ENCODE measurements at regions not wholly inside any gene's neighbourhood (a gene's known extent, or its start where the extent isn't known, plus 50 kb on each side); places are given as distances from the start of the nearest gene placed in this dataset.

- TF ChIP-seq, protein P1, sequence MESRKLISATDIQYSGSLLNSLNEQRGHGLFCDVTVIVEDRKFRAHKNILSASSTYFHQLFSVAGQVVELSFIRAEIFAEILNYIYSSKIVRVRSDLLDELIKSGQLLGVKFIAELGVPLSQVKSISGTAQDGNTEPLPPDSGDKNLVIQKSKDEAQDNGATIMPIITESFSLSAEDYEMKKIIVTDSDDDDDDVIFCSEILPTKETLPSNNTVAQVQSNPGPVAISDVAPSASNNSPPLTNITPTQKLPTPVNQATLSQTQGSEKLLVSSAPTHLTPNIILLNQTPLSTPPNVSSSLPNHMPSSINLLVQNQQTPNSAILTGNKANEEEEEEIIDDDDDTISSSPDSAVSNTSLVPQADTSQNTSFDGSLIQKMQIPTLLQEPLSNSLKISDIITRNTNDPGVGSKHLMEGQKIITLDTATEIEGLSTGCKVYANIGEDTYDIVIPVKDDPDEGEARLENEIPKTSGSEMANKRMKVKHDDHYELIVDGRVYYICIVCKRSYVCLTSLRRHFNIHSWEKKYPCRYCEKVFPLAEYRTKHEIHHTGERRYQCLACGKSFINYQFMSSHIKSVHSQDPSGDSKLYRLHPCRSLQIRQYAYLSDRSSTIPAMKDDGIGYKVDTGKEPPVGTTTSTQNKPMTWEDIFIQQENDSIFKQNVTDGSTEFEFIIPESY (IDR thresholded peaks at IDR 0.05; ENCODE audit: borderline replicate concordance, low read depth) = no peak
- TF ChIP-seq CTCF (IDR thresholded peaks at IDR 0.05) (no peak), TCF12 (IDR thresholded peaks at IDR 0.05) (no peak)
These were observed 131.7 kb downstream of the MYCN start (continued) for GRCh38 chr2:16071865-16072637.

DNA sequence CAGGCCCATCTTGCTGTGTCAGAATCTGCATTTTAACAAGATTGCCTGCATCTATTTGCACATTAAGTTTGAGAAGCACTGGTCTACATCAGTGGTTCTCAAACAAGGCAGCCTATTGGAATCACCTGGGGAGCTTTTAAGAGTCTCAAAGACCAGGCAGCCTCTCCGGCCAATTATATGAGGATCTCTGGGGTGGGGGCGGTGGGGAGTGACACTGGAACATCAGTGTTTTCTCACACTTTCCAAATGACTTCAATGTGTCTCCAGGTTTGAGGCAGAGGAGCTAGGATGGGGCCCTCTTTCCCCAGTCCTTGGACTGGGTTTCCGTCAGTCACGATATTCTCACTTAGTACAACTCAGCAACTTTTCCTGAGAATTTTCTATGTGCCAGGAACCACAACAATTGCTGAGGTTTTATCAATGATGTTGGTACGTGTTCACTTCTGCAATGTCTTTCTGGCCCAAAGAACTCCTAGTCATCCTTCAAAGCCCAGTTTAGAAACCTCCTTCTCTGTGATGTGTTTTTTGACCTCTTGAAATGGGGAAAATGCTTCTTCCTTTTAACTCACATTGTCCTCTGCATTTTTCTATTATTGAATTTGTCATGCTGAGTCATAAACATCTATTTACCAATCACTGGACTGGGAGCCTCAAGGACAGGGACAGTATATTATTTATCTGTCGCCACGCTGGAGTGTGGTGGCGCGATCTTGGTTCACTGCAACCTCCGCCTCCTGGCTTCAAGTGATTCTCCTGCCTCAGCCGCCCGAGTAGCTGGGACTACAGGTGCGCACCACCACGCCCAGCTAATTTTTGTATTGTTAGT lies 130.9 kb downstream of the MYCN start:
- no peaks in the 10 kb centered on the region for H3K36me3 ChIP-seq (replicated peaks in 1 of 2; ENCODE audit: control insufficient read depth in 1 of 2, insufficient read depth in 2 of 2, low read length in 1 of 2)
- WGBS (ENCODE audit: low lambda C conversion rate) = 54% methylated on average over 14 of the region's 14 CpGs
- ChIA-PET CTCF (no interaction called here), POLR2A (no interaction called here)
- H3K27ac ChIP-seq (ENCODE audit: low read depth in 2 of 2, low read length in 1 of 2) = no peak overlapping the region
- no peak for TF ChIP-seq NFIC (IDR thresholded peaks at IDR 0.05; ENCODE audit: borderline replicate concordance)
- no peak for TF ChIP-seq CHD2 (IDR thresholded peaks at IDR 0.05; ENCODE audit: low read length, partially characterized antibody)
- TF ChIP-seq, protein P2, sequence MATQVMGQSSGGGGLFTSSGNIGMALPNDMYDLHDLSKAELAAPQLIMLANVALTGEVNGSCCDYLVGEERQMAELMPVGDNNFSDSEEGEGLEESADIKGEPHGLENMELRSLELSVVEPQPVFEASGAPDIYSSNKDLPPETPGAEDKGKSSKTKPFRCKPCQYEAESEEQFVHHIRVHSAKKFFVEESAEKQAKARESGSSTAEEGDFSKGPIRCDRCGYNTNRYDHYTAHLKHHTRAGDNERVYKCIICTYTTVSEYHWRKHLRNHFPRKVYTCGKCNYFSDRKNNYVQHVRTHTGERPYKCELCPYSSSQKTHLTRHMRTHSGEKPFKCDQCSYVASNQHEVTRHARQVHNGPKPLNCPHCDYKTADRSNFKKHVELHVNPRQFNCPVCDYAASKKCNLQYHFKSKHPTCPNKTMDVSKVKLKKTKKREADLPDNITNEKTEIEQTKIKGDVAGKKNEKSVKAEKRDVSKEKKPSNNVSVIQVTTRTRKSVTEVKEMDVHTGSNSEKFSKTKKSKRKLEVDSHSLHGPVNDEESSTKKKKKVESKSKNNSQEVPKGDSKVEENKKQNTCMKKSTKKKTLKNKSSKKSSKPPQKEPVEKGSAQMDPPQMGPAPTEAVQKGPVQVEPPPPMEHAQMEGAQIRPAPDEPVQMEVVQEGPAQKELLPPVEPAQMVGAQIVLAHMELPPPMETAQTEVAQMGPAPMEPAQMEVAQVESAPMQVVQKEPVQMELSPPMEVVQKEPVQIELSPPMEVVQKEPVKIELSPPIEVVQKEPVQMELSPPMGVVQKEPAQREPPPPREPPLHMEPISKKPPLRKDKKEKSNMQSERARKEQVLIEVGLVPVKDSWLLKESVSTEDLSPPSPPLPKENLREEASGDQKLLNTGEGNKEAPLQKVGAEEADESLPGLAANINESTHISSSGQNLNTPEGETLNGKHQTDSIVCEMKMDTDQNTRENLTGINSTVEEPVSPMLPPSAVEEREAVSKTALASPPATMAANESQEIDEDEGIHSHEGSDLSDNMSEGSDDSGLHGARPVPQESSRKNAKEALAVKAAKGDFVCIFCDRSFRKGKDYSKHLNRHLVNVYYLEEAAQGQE (IDR thresholded peaks at IDR 0.05; ENCODE audit: low read depth, low read length) = no peak
- no peak for TF ChIP-seq GATA2 (CRISPR knock-in tag; IDR thresholded peaks at IDR 0.05)
- TF ChIP-seq, protein P3, sequence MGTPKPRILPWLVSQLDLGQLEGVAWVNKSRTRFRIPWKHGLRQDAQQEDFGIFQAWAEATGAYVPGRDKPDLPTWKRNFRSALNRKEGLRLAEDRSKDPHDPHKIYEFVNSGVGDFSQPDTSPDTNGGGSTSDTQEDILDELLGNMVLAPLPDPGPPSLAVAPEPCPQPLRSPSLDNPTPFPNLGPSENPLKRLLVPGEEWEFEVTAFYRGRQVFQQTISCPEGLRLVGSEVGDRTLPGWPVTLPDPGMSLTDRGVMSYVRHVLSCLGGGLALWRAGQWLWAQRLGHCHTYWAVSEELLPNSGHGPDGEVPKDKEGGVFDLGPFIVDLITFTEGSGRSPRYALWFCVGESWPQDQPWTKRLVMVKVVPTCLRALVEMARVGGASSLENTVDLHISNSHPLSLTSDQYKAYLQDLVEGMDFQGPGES (IDR thresholded peaks at IDR 0.05; ENCODE audit: low read depth, low read length) = no peak
- no peak for TF ChIP-seq SMC3 (IDR thresholded peaks at IDR 0.05; ENCODE audit: low read depth, low read length)
- TF ChIP-seq GABPA (IDR thresholded peaks at IDR 0.05; ENCODE audit: low read depth) = no peak
- no peak for TF ChIP-seq TAF1 (IDR thresholded peaks at IDR 0.05; ENCODE audit: borderline replicate concordance, low read depth, low read length)
- no peak for TF ChIP-seq EP300 (IDR thresholded peaks at IDR 0.05; ENCODE audit: borderline replicate concordance in 1 of 2, low read depth in 1 of 2, low read length in 1 of 2)
- DNase-seq = no peak
- no peaks in the 10 kb centered on the region for H4K20me1 ChIP-seq (ENCODE audit: insufficient read depth)
- no peaks in the 10 kb centered on the region for H3K9me2 ChIP-seq
- no peaks in the 10 kb centered on the region for H3F3A ChIP-seq (replicated peaks; ENCODE audit: insufficient read depth)
- no peaks in the 10 kb centered on the region for H3K9me3 ChIP-seq
- H3K4me3 ChIP-seq (ENCODE audit: low read depth in 2 of 2, low read length in 1 of 2) = no peak overlapping the region
- H3K4me2 ChIP-seq = no peak overlapping the region
- no peaks in the 10 kb centered on the region for H3K79me2 ChIP-seq (ENCODE audit: insufficient read depth)
- peaks cover 0 to 13% of the 10 kb centered on the region in 2 experiments; a peak in 1 of 4 replicates for H3K4me1 ChIP-seq (ENCODE audit: control insufficient read depth in 1 of 2, insufficient read depth in 2 of 2, low read depth in 1 of 2, low read length in 1 of 2)
- no peak overlapping the region for H2AFZ ChIP-seq (ENCODE audit: low read depth)
- no peak overlapping the region for H3K9ac ChIP-seq
- H3K27me3 ChIP-seq (ENCODE audit: insufficient read depth) = no peaks in the 10 kb centered on the region
